ENCODE measurements at regions not wholly inside any gene's neighbourhood (a gene's known extent, or its start where the extent isn't known, plus 50 kb on each side); places are given as distances from the start of the nearest gene placed in this dataset.
"Not testable (repeated sequence)": the region's sequence is repeated elsewhere in the genome, so short reads cannot be mapped to it uniquely, and the experiment has no call there.

DNA sequence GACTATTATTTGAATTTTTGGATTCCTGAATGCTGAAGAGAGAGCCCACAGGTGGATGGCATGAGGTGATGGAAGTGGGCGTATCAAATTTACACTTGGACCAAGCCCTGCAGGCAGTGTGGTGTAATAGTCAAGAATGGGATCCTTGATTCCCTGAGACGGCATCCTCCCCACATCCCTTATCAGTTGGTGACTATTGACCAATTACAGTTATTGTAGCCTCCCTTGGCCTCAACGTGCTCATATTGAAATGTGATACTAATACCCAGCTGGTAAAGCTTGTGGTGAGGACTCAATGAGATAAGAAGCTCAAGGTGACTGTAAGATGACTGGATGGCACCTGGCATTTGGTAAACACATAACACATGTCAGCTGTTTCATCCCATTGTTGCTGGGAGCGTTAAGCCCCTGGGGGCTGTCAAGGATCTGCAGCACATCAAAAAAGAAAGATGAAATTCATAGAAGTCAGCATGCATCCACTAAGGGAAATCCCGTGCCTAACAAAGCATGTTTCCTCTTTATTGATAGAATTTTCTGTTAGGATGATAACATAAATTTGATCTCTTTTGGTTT, 65.6 kb upstream of the IRX2 start:
- H3K9ac ChIP-seq (ENCODE audit: low read length), result no peak overlapping the region
- no peaks in the 10 kb centered on the region for H3K4me1 ChIP-seq (ENCODE audit: control insufficient read depth, insufficient read depth, low read length)
- H3K27me3 ChIP-seq (ENCODE audit: control insufficient read depth, insufficient read depth, low read length), result no peaks in the 10 kb centered on the region
- H3K4me3 ChIP-seq (ENCODE audit: low read depth, low read length), result no peak overlapping the region
- no peaks in the 10 kb centered on the region for H3K9me3 ChIP-seq (ENCODE audit: control insufficient read depth, insufficient read depth, low read depth, low read length)
- H3K36me3 ChIP-seq (ENCODE audit: control insufficient read depth, insufficient read depth, low read length), result no peaks in the 10 kb centered on the region
- no peak overlapping the region for H3K27ac ChIP-seq (ENCODE audit: low read depth, low read length)

DNA sequence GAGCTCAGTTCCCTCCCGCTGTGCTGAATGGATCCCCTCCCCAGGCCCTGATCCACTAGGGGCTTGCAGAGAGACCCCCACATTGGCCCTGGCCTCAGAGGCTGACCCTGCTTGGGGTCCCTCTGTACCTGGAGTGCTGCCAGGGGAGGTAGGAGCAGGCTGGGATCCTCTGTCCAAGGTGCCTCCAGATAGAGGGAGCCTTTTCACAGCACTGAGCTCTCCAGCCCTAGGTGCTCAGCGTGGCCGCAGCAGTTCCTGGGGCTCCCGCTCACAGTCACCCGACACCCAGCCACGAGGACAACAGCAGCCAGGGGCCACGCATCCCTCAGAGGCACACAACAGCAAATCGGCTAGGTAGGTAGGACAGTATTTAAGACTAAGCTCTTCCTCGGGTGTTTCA, 62.2 kb upstream of the IRX2 start:
- no peaks in the 10 kb centered on the region for H3K27me3 ChIP-seq (ENCODE audit: control insufficient read depth, insufficient read depth, low read length)
- no peaks in the 10 kb centered on the region for H3K4me1 ChIP-seq (ENCODE audit: control insufficient read depth, insufficient read depth, low read length)
- no peak overlapping the region for H3K4me3 ChIP-seq (ENCODE audit: low read depth, low read length)
- no peaks in the 10 kb centered on the region for H3K9me3 ChIP-seq (ENCODE audit: control insufficient read depth, insufficient read depth, low read depth, low read length)
- H3K9ac ChIP-seq (ENCODE audit: low read length), result no peak overlapping the region
- no peak overlapping the region for H3K27ac ChIP-seq (ENCODE audit: low read depth, low read length)
- no peaks in the 10 kb centered on the region for H3K36me3 ChIP-seq (ENCODE audit: control insufficient read depth, insufficient read depth, low read length)

DNA sequence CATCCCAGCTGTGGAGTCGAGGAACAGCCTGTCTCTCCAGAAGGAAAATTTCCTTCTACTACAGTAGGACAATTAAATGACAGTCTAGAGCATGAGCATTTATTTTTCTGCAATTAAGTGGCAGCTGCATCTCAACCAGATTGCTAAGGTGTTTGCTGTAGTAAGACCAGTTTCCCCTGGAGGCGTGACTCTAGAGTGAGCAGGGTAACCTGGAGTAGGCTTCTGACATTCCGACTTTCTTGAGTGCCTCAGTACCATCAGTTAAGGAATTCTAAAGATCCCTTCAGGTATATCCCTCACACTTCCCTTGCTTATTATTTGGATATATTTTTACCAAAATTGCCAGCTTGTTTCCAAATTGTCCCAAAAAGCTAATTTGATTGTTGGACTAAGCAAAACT, 59.2 kb upstream of the IRX2 start:
- Histone ChIP-seq H3K4me3 (ENCODE audit: low read depth, low read length) (no peak overlapping the region), H3K27ac (ENCODE audit: low read depth, low read length) (no peak overlapping the region), H3K9ac (ENCODE audit: low read length) (no peak overlapping the region), H3K27me3 (ENCODE audit: control insufficient read depth, insufficient read depth, low read length) (no peaks in the 10 kb centered on the region), H3K4me1 (ENCODE audit: control insufficient read depth, insufficient read depth, low read length) (no peaks in the 10 kb centered on the region), H3K36me3 (ENCODE audit: control insufficient read depth, insufficient read depth, low read length) (no peaks in the 10 kb centered on the region), H3K9me3 (ENCODE audit: control insufficient read depth, insufficient read depth, low read depth, low read length) (no peaks in the 10 kb centered on the region)

DNA sequence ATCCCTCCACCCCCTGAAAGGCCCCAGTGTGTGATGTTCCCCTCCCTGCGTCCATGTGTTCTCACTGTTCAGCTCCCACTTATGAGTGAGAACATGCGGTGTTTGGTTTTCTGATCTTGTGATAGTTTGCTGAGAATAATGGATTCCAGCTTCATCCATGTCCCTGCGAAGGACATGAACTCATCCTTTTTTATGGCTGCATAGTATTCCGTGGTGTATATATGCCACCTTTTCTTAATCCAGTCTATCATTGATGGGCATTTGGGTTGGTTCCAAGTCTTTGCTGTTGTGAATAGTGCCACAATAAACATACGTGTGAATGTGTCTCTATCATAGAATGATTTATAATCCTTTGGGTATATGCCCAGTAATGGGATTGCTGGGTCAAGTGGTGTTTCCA, 55.8 kb upstream of the IRX2 start:
- H3K4me3 ChIP-seq (ENCODE audit: low read depth, low read length); H3K9me3 ChIP-seq (ENCODE audit: control insufficient read depth, insufficient read depth, low read depth, low read length); H3K27ac ChIP-seq (ENCODE audit: low read depth, low read length); H3K27me3 ChIP-seq (ENCODE audit: control insufficient read depth, insufficient read depth, low read length); H3K36me3 ChIP-seq (ENCODE audit: control insufficient read depth, insufficient read depth, low read length); H3K9ac ChIP-seq (ENCODE audit: low read length); H3K4me1 ChIP-seq (ENCODE audit: control insufficient read depth, insufficient read depth, low read length): not testable (repeated sequence)

DNA sequence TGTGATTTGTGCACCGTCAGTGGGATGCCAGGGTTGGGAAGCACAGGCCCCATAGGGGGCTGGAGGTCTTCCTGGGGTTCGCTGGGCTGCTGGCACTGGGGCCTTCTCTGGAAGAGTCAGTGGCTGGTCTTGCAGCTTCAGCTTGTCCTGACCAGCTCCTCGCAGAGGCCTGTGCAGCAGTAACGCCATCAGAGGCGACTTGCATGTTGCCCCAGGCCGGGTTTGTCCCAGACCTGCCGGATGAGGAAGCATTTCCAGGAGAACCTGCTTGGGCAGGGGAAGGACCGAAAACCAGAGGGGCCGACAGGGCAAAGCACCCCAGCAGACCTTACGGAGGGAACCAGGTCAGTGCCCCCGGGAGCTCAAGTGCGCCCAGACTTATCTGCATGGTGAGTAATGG, 54.7 kb upstream of the IRX2 start:
- no peak overlapping the region for H3K4me3 ChIP-seq (ENCODE audit: low read depth, low read length)
- H3K9me3 ChIP-seq (ENCODE audit: control insufficient read depth, insufficient read depth, low read depth, low read length), result no peaks in the 10 kb centered on the region
- H3K27me3 ChIP-seq (ENCODE audit: control insufficient read depth, insufficient read depth, low read length), result no peaks in the 10 kb centered on the region
- H3K9ac ChIP-seq (ENCODE audit: low read length), result no peak overlapping the region
- H3K27ac ChIP-seq (ENCODE audit: low read depth, low read length), result no peak overlapping the region
- H3K36me3 ChIP-seq (ENCODE audit: control insufficient read depth, insufficient read depth, low read length), result no peaks in the 10 kb centered on the region
- no peaks in the 10 kb centered on the region for H3K4me1 ChIP-seq (ENCODE audit: control insufficient read depth, insufficient read depth, low read length)

DNA sequence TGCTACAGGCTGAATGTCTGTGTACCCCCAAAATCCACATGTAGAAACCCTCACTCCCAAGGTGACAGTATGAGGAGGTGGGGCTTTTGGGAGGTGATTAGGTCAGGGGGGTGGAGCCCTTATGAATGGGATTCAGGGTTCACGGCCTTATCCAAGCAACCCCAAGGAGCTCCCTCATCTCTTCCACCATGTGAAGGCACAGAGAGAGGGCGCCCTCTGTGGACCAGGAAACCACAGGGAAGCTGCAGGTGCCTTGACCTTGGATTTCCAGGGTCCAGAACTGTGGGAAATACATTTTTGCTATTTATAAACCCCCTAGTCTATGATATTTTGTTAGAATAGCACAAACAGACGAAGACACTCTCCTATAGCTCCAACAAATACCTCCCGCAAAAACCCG, 53.6 kb upstream of the IRX2 start:
- Histone ChIP-seq H3K36me3 (ENCODE audit: control insufficient read depth, insufficient read depth, low read length) (no peaks in the 10 kb centered on the region), H3K27me3 (ENCODE audit: control insufficient read depth, insufficient read depth, low read length) (no peaks in the 10 kb centered on the region), H3K4me1 (ENCODE audit: control insufficient read depth, insufficient read depth, low read length) (no peaks in the 10 kb centered on the region), H3K9ac (ENCODE audit: low read length) (no peak overlapping the region), H3K9me3 (ENCODE audit: control insufficient read depth, insufficient read depth, low read depth, low read length) (no peaks in the 10 kb centered on the region), H3K4me3 (ENCODE audit: low read depth, low read length) (no peak overlapping the region), H3K27ac (ENCODE audit: low read depth, low read length) (no peak overlapping the region)

DNA sequence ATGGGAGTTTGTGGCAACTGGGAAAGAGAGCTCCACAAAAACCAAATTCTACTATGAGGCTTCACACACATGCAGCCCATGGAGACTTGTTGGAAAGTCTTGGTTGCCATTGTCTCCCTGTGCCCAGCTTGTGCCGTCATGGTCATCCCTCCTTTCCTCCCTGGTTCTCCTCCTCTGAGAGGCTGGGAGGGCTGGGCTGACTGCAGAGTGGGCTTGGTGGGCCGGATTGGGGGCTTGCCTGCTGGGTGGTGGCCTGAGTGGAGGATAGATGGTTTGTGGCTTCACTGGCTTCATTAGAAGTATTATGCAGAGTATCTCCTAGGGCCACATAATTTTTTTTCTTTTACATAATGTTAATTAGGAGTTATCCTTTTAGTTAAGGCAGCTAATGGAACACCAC, 52.3 kb upstream of the IRX2 start:
- Histone ChIP-seq H3K27me3 (ENCODE audit: control insufficient read depth, insufficient read depth, low read length) (no peaks in the 10 kb centered on the region), H3K27ac (ENCODE audit: low read depth, low read length) (no peak overlapping the region), H3K9ac (ENCODE audit: low read length) (no peak overlapping the region), H3K36me3 (ENCODE audit: control insufficient read depth, insufficient read depth, low read length) (no peaks in the 10 kb centered on the region), H3K4me1 (ENCODE audit: control insufficient read depth, insufficient read depth, low read length) (no peaks in the 10 kb centered on the region), H3K4me3 (ENCODE audit: low read depth, low read length) (no peak overlapping the region), H3K9me3 (ENCODE audit: control insufficient read depth, insufficient read depth, low read depth, low read length) (no peaks in the 10 kb centered on the region)

DNA sequence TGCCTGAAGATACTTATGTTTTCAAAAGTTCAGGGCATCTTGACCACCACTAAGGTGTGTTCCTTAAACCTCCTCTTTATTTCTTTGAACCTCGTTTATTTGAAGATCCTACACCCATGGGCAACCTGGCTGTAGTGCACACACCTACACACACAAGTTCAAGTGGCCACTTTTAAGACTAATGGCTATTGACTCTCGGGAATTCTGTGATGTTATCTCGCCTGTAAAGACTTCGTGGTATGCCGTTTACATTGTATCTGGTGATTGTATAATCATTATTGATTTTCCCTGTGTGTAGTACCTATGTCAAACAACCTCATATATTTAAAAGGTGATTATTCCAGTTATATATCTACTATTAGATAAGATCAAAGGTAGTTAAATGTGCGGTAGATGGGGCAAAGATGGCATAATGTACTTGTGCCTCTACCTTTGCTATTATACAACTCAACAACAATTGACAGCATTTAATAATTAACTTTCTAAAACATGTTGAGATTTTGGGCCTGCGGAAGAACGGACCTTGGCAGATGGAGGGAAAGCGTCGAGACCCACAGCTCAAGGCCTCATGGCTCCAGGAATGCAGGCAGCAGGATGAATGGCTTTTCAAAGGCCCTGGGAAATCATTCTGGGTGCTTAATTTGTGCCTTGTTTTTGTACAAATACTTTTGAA, 51.4 kb upstream of the IRX2 start:
- Histone ChIP-seq H3K9me3 (ENCODE audit: control insufficient read depth, insufficient read depth, low read depth, low read length) (no peaks in the 10 kb centered on the region), H3K9ac (ENCODE audit: low read length) (no peak overlapping the region), H3K4me3 (ENCODE audit: low read depth, low read length) (no peak overlapping the region), H3K27me3 (ENCODE audit: control insufficient read depth, insufficient read depth, low read length) (no peaks in the 10 kb centered on the region), H3K36me3 (ENCODE audit: control insufficient read depth, insufficient read depth, low read length) (no peaks in the 10 kb centered on the region), H3K27ac (ENCODE audit: low read depth, low read length) (no peak overlapping the region), H3K4me1 (ENCODE audit: control insufficient read depth, insufficient read depth, low read length) (no peaks in the 10 kb centered on the region)

DNA sequence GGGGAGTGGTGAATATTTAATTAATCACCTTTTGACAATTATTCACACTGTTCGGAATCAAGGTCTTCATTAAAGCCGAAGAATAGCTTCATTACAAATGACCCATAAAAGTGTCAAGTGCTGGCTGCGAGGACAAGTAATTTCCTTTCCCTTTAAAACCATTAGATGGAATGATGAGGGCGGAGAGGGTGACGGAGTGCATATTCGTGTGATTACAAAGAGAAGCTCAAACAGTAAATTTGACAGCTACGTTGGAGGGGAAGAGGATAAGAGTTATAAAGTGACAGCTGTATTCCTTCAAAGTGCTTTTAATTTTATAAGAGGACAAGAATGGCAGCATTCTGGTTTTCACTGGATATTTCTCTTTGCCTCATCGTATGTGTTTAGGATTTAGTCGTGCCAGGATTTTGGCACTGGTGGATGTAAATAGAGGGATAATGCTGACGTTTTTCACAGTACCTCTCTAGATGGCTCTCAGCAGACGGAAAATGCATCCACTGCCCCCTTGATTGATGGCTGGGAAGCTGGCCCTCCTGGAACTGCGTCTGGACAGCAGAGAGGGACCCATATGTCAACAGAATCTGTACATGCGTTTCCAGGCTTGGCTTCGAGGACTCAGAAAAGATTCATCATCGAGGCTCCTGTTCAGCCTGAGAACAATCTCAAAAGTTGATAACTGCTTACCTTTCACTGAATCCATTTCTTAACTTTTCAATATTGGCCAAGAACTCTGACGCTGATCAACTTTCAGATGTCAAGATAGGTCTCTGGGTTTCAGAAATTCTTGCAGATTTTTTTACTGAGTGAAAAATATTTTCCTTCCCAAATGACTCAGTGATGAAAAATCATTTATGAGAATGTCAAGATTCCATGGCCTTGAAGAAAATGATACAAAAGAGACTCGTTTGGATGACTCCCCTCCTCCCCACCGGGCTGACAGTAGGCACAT, 50.4 kb upstream of the IRX2 start:
- no peaks in the 10 kb centered on the region for H3K4me1 ChIP-seq (ENCODE audit: control insufficient read depth, insufficient read depth, low read length)
- H3K4me3 ChIP-seq (ENCODE audit: low read depth, low read length), result no peak overlapping the region
- no peak overlapping the region for H3K27ac ChIP-seq (ENCODE audit: low read depth, low read length)
- H3K9me3 ChIP-seq (ENCODE audit: control insufficient read depth, insufficient read depth, low read depth, low read length), result no peaks in the 10 kb centered on the region
- no peaks in the 10 kb centered on the region for H3K36me3 ChIP-seq (ENCODE audit: control insufficient read depth, insufficient read depth, low read length)
- H3K9ac ChIP-seq (ENCODE audit: low read length), result no peak overlapping the region
- no peaks in the 10 kb centered on the region for H3K27me3 ChIP-seq (ENCODE audit: control insufficient read depth, insufficient read depth, low read length)
